CD4-positive, alpha-beta T cell (primary cell): ENCODE measurements at regions not wholly inside any gene's neighbourhood (a gene's known extent, or its start where the extent isn't known, plus 50 kb on each side); places are given as distances from the start of the nearest gene placed in this dataset.

Source experiments
- ATAC-seq: fragments of 200-7000 bp; cut with Tn5 transposase; one replicate; pipeline ENCODE4 v1.10.0; 2022; ENCODE audit warnings: mild to moderate bottlenecking; ENCODE audit not compliant: poor library complexity
- CTCF ChIA-PET: fragments of 350-600 bp; sonication (Branson Sonifier 250); formaldehyde crosslinking; loops from one replicate; lab custom pipeline; 2021; ENCODE audit warnings: antibody characterized with exemption, inconsistent platforms; lab: Charles Lee
- POLR2A ChIA-PET: fragments of 350-600 bp; sonication (Branson Sonifier 250); formaldehyde crosslinking; loops from one replicate; lab custom pipeline; 2021; ENCODE audit warnings: antibody characterized with exemption, inconsistent platforms; lab: Charles Lee
- DNase-seq, 14 experiments: peaks; one replicate each; pipeline ENCODE4 v3.0.0-alpha.2; 2013 to 2020; ENCODE audit warnings: mixed read lengths in 2 of 14
- H3K27ac ChIP-seq, 2 donors: one replicate each; pipeline versions ENCODE4 v1.5.1 to v1.7.0; 2013; ENCODE audit warnings: low read length in 2 of 2, low read depth in 1 of 2, mild to moderate bottlenecking in 1 of 2
- H3K27me3 ChIP-seq, 2 experiments: 1 replicate in 1 of 2; 2 replicates in 1 of 2; pipeline versions ENCODE4 v1.6.1 to v1.7.0; 2013; ENCODE audit warnings: low read length in 2 of 2, control low read depth in 1 of 2, mild to moderate bottlenecking in 1 of 2, moderate library complexity in 1 of 2; ENCODE audit not compliant: insufficient read depth in 2 of 2, control insufficient read depth in 1 of 2
- H3K36me3 ChIP-seq: one replicate; pipeline ENCODE4 v1.6.1; 2013; ENCODE audit warnings: low read length, control low read depth; ENCODE audit not compliant: insufficient read depth
- H3K4me1 ChIP-seq: one replicate; pipeline ENCODE4 v1.6.1; 2013; ENCODE audit warnings: low read length, control low read depth; ENCODE audit not compliant: insufficient read depth
- H3K4me3 ChIP-seq: one replicate; pipeline ENCODE4 v1.5.1; 2013; ENCODE audit warnings: mild to moderate bottlenecking, low read length, moderate library complexity
- H3K9me3 ChIP-seq, 2 experiments: 1 replicate in 1 of 2; 2 replicates in 1 of 2; pipeline versions ENCODE4 v1.6.1 to v1.7.0; 2013; ENCODE audit warnings: low read length in 2 of 2, mild to moderate bottlenecking in 2 of 2, control low read depth in 1 of 2, moderate library complexity in 1 of 2; ENCODE audit not compliant: control insufficient read depth in 1 of 2, insufficient read depth in 1 of 2
- H3K27ac Mint-ChIP-seq: one replicate; pipeline ENCODE4 v1.8.0; 2020; ENCODE audit warnings: mixed read lengths
- H3K27me3 Mint-ChIP-seq: one replicate; pipeline ENCODE4 v1.8.0; 2021; ENCODE audit warnings: mixed read lengths
- H3K36me3 Mint-ChIP-seq: one replicate; pipeline ENCODE4 v1.8.0; 2021; ENCODE audit warnings: low read depth, mixed read lengths
- H3K4me1 Mint-ChIP-seq: one replicate; pipeline ENCODE4 v1.8.0; 2021; ENCODE audit warnings: low read depth, mixed read lengths
- H3K4me3 Mint-ChIP-seq: one replicate; pipeline ENCODE4 v1.8.0; 2020; ENCODE audit warnings: mild to moderate bottlenecking, mixed read lengths
- H3K9me3 Mint-ChIP-seq: one replicate; pipeline ENCODE4 v1.8.0; 2020; ENCODE audit warnings: mixed read lengths
- intact Hi-C, 2 experiments: fragments of 100-400 bp; cut with DNase I in 1 of 2; cut with micrococcal nuclease in 1 of 2; formaldehyde crosslinking; loops; one replicate each; pipeline versions ENCODE4 v1.15.1 to v1.9.0; 2023 to 2025; cut with DNase I, micrococcal nuclease
- TF ChIP-seq, protein P1 (sequence below): fragments of 200-600 bp; IDR thresholded peaks from one replicate; pipeline ENCODE4 v1.8.0; 2022; ENCODE audit warnings: antibody characterized with exemption, mild to moderate bottlenecking

DNA sequence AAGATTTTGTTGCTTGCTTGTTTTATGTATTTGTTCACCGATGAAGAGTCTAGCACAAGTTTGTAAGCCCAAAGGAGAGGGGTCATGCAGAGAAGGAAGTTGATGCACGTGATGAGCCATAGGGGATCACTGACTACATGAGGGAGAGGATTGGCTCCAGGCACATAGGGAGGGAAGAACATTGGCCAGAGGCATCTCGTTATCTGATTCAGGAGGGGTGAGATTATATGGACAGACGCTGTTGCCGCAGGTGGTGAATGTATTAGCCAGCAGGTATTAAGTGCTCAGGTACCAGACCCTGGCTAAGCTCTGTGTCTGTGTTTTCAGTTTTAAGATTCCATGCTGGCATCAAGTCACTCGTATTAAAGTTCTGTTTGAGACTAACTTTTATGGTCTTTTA, 91.8 kb upstream of the CHST9 start:
- Histone ChIP-seq H3K36me3 (no peaks in the 10 kb centered on the region), H3K27me3 (no peaks in the 10 kb centered on the region), H3K9me3 (peaks cover 4 to 9% of the 10 kb centered on the region in 2 experiments), H3K4me1 (no peaks in the 10 kb centered on the region), H3K27ac (no peak overlapping the region), H3K4me3 (no peak overlapping the region)
- DNase-seq, result no peak
- no peak overlapping the region for H3K27ac Mint-ChIP-seq
- POLR2A ChIA-PET, result no interaction called here
- TF ChIP-seq, protein P1, sequence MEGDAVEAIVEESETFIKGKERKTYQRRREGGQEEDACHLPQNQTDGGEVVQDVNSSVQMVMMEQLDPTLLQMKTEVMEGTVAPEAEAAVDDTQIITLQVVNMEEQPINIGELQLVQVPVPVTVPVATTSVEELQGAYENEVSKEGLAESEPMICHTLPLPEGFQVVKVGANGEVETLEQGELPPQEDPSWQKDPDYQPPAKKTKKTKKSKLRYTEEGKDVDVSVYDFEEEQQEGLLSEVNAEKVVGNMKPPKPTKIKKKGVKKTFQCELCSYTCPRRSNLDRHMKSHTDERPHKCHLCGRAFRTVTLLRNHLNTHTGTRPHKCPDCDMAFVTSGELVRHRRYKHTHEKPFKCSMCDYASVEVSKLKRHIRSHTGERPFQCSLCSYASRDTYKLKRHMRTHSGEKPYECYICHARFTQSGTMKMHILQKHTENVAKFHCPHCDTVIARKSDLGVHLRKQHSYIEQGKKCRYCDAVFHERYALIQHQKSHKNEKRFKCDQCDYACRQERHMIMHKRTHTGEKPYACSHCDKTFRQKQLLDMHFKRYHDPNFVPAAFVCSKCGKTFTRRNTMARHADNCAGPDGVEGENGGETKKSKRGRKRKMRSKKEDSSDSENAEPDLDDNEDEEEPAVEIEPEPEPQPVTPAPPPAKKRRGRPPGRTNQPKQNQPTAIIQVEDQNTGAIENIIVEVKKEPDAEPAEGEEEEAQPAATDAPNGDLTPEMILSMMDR, result no peak
- intact Hi-C loops, result no loop called here
- CTCF ChIA-PET, result no interaction called here
- no peak overlapping the region for H3K4me3 Mint-ChIP-seq
- H3K36me3 Mint-ChIP-seq, result no peaks in the 10 kb centered on the region
- ATAC-seq, result no peak
- peaks cover 4% of the 10 kb centered on the region for H3K9me3 Mint-ChIP-seq
- H3K4me1 Mint-ChIP-seq, result no peaks in the 10 kb centered on the region
- H3K27me3 Mint-ChIP-seq, result no peaks in the 10 kb centered on the region

DNA sequence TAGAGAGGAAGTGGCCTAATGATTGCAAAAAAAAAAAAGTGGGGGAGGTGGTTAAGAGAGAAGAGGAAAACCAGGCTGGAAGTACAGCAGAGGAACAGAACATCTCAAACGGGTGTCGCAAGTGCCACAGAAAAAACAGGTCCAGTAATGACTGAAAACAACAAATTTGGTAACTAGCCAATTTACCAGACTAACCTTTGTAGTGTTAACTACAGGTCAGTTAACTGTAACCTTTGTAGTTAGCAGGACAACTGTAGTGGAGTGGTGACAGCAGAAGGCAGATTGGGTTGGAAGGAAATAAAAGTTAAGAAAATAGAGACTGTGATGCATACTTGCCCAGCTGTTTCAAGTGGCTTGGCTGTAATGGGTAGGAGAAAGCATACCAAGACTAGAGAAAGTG, 91.4 kb upstream of the CHST9 start:
- ChIA-PET CTCF (no interaction called here), POLR2A (no interaction called here)
- Mint-ChIP-seq H3K27ac (no peak overlapping the region), H3K36me3 (no peaks in the 10 kb centered on the region), H3K4me1 (no peaks in the 10 kb centered on the region), H3K27me3 (no peaks in the 10 kb centered on the region), H3K9me3 (peaks cover 4% of the 10 kb centered on the region), H3K4me3 (no peak overlapping the region)
- ATAC-seq (no peak), DNase-seq (no peak)
- no peak overlapping the region for H3K27ac ChIP-seq
- intact Hi-C loops, result no loop called here
- TF ChIP-seq, protein P1, result no peak
- H3K9me3 ChIP-seq, result peaks cover 4 to 9% of the 10 kb centered on the region in 2 experiments
- no peaks in the 10 kb centered on the region for H3K36me3 ChIP-seq
- no peaks in the 10 kb centered on the region for H3K4me1 ChIP-seq
- H3K4me3 ChIP-seq, result no peak overlapping the region
- H3K27me3 ChIP-seq, result no peaks in the 10 kb centered on the region

DNA sequence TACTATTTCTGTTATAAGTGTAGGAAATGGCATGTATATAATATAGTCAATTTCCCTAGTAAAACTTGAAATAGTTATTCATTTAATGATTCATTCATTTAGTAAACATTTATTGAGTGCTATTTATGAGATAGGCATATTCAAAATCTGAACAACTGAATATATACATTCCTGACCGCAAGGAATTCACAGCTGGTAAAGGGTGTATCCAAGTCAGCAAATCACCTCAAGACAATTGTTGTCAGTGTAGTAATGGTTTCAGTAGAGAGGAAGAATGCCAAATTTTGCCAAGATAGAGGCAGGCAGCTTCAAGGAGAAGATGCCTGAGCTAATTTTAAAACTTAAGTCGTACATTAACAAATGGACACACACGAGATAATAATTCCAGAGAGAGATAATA, 89.8 kb upstream of the CHST9 start:
- TF ChIP-seq, protein P1, result no peak
- CTCF ChIA-PET, result no interaction called here

More for the DNA sequence above, 89.8 kb upstream of the CHST9 start:
- Histone ChIP-seq H3K27ac (no peak overlapping the region), H3K4me1 (no peaks in the 10 kb centered on the region), H3K27me3 (no peaks in the 10 kb centered on the region), H3K4me3 (no peak overlapping the region), H3K9me3 (peaks cover 4 to 9% of the 10 kb centered on the region in 2 experiments), H3K36me3 (no peaks in the 10 kb centered on the region)
- DNase-seq (no peak), ATAC-seq (no peak)
- Mint-ChIP-seq H3K4me1 (no peaks in the 10 kb centered on the region), H3K36me3 (no peaks in the 10 kb centered on the region), H3K4me3 (no peak overlapping the region), H3K27ac (no peak overlapping the region), H3K9me3 (peaks cover 8% of the 10 kb centered on the region), H3K27me3 (no peaks in the 10 kb centered on the region)
- POLR2A ChIA-PET, result no interaction called here
- intact Hi-C loops, result no loop called here
